ENCODE measurements at regions not wholly inside any gene's neighbourhood (a gene's known extent, or its start where the extent isn't known, plus 50 kb on each side); places are given as distances from the start of the nearest gene placed in this dataset.

DNA sequence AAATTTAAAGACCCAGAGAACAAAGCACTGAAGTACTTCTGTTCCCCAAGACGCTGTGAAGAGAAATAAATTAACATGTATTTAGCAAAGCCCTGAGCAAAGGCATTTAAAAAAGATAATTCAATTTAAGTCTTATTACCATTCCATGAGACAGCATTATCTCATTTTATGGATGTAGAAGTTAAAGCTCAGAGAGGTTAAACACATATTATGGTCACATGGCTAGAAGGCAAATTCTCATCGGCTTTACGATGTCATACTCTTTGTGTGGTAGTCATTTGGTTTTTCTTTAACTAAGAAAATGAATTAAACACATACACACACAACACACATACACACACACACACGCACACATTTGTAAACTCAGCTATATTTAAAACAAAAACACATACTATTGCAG, 262.7 kb downstream of the HS3ST1 start (continued):
- no peak for TF ChIP-seq RXRA (IDR thresholded peaks at IDR 0.05; ENCODE audit: borderline replicate concordance, low read depth)
- TF ChIP-seq, protein P1, sequence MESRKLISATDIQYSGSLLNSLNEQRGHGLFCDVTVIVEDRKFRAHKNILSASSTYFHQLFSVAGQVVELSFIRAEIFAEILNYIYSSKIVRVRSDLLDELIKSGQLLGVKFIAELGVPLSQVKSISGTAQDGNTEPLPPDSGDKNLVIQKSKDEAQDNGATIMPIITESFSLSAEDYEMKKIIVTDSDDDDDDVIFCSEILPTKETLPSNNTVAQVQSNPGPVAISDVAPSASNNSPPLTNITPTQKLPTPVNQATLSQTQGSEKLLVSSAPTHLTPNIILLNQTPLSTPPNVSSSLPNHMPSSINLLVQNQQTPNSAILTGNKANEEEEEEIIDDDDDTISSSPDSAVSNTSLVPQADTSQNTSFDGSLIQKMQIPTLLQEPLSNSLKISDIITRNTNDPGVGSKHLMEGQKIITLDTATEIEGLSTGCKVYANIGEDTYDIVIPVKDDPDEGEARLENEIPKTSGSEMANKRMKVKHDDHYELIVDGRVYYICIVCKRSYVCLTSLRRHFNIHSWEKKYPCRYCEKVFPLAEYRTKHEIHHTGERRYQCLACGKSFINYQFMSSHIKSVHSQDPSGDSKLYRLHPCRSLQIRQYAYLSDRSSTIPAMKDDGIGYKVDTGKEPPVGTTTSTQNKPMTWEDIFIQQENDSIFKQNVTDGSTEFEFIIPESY (IDR thresholded peaks at IDR 0.05; ENCODE audit: borderline replicate concordance, low read depth) = no peak
- no peak for TF ChIP-seq NRF1 (IDR thresholded peaks at IDR 0.05; ENCODE audit: low read depth, low read length)
- TF ChIP-seq FOXJ3 (CRISPR knock-in tag; IDR thresholded peaks at IDR 0.05) = no peak
- TF ChIP-seq SMC3 (IDR thresholded peaks at IDR 0.05; ENCODE audit: low read depth, low read length) = no peak
- no peak for TF ChIP-seq RCOR1 (IDR thresholded peaks at IDR 0.05; ENCODE audit: low read length)
- TF ChIP-seq, protein P2, sequence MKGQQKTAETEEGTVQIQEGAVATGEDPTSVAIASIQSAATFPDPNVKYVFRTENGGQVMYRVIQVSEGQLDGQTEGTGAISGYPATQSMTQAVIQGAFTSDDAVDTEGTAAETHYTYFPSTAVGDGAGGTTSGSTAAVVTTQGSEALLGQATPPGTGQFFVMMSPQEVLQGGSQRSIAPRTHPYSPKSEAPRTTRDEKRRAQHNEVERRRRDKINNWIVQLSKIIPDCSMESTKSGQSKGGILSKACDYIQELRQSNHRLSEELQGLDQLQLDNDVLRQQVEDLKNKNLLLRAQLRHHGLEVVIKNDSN (IDR thresholded peaks at IDR 0.05; ENCODE audit: borderline replicate concordance, low read depth) = no peak
- no peak for TF ChIP-seq EP300 (IDR thresholded peaks at IDR 0.05; ENCODE audit: borderline replicate concordance in 1 of 2, low read depth in 1 of 2, low read length in 1 of 2)
- TF ChIP-seq MEF2A (IDR thresholded peaks at IDR 0.05; ENCODE audit: borderline replicate concordance, low read depth) = no peak

DNA sequence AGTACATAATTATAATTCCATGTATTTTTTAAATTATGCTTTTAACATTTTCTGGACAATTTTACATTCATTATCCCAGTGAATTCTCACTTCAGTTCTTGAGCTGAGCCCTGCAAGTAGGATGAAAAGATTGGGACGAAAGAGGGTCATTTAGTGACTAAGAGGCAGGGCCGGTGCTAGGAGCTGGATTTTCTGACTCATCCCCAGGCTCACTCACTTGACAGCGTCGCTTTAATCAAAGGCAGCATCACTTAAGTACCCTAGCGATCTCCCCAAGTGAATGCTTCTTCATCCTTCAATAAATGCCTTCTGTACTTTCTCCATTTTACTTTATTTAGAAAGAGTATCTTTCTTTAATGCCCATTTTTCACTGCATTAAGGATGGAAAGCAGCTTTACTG, 263.6 kb downstream of the HS3ST1 start:
- Histone ChIP-seq H3K36me3 (replicated peaks in 1 of 2; ENCODE audit: control insufficient read depth in 1 of 2, insufficient read depth in 2 of 2, low read length in 1 of 2) (no peaks in the 10 kb centered on the region), H3K27me3 (ENCODE audit: insufficient read depth) (no peaks in the 10 kb centered on the region), H3K4me2 (no peak overlapping the region), H3K4me3 (ENCODE audit: low read depth in 2 of 2, low read length in 1 of 2) (no peak overlapping the region), H4K20me1 (ENCODE audit: insufficient read depth) (no peaks in the 10 kb centered on the region), H2AFZ (ENCODE audit: low read depth) (no peak overlapping the region), H3K79me2 (ENCODE audit: insufficient read depth) (no peaks in the 10 kb centered on the region), H3F3A (replicated peaks; ENCODE audit: insufficient read depth) (no peaks in the 10 kb centered on the region), H3K9me2 (no peaks in the 10 kb centered on the region), H3K9me3 (no peaks in the 10 kb centered on the region), H3K4me1 (ENCODE audit: control insufficient read depth in 1 of 2, insufficient read depth in 2 of 2, low read depth in 1 of 2, low read length in 1 of 2) (no peaks in the 10 kb centered on the region), H3K9ac (no peak overlapping the region), H3K27ac (ENCODE audit: low read depth in 2 of 2, low read length in 1 of 2) (no peak overlapping the region)
- no peak for DNase-seq
- TF ChIP-seq RCOR1 (IDR thresholded peaks at IDR 0.05; ENCODE audit: low read length) (no peak), TCF12 (IDR thresholded peaks at IDR 0.05) (no peak), FOSL2 (IDR thresholded peaks at IDR 0.05; ENCODE audit: borderline replicate concordance, low read depth) (no peak), SIN3A (IDR thresholded peaks at IDR 0.05; ENCODE audit: borderline replicate concordance, low read depth, low read length) (no peak), NFIC (IDR thresholded peaks at IDR 0.05; ENCODE audit: borderline replicate concordance) (no peak), FOXJ3 (CRISPR knock-in tag; IDR thresholded peaks at IDR 0.05) (no peak), EZH2phosphoT487 (IDR thresholded peaks at IDR 0.05; ENCODE audit: borderline replicate concordance, low read depth) (no peak), TEAD4 (IDR thresholded peaks at IDR 0.05; ENCODE audit: borderline replicate concordance, insufficient read depth) (no peak), GATA2 (CRISPR knock-in tag; IDR thresholded peaks at IDR 0.05) (no peak), YY1 (IDR thresholded peaks at IDR 0.05; ENCODE audit: low read depth) (no peak)
- TF ChIP-seq, protein P3, sequence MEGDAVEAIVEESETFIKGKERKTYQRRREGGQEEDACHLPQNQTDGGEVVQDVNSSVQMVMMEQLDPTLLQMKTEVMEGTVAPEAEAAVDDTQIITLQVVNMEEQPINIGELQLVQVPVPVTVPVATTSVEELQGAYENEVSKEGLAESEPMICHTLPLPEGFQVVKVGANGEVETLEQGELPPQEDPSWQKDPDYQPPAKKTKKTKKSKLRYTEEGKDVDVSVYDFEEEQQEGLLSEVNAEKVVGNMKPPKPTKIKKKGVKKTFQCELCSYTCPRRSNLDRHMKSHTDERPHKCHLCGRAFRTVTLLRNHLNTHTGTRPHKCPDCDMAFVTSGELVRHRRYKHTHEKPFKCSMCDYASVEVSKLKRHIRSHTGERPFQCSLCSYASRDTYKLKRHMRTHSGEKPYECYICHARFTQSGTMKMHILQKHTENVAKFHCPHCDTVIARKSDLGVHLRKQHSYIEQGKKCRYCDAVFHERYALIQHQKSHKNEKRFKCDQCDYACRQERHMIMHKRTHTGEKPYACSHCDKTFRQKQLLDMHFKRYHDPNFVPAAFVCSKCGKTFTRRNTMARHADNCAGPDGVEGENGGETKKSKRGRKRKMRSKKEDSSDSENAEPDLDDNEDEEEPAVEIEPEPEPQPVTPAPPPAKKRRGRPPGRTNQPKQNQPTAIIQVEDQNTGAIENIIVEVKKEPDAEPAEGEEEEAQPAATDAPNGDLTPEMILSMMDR (IDR thresholded peaks at IDR 0.05) = no peak
- TF ChIP-seq, protein P4, sequence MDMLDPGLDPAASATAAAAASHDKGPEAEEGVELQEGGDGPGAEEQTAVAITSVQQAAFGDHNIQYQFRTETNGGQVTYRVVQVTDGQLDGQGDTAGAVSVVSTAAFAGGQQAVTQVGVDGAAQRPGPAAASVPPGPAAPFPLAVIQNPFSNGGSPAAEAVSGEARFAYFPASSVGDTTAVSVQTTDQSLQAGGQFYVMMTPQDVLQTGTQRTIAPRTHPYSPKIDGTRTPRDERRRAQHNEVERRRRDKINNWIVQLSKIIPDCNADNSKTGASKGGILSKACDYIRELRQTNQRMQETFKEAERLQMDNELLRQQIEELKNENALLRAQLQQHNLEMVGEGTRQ (IDR thresholded peaks at IDR 0.05; ENCODE audit: borderline replicate concordance, low read depth, low read length) = no peak
- ChIA-PET POLR2A (no interaction called here), CTCF (interaction anchor here (1.1 kb wide), 1 partner anchor 10 kb away, joined by 4 read pairs; no protein-coding TSS in a partner anchor)
- WGBS (ENCODE audit: low lambda C conversion rate) = 2% methylated on average over 5 of the region's 5 CpGs

Data from SK-N-SH (cell line).